OCI-LY1 (cell line): ENCODE measurements at regions not wholly inside any gene's neighbourhood (a gene's known extent, or its start where the extent isn't known, plus 50 kb on each side); places are given as distances from the start of the nearest gene placed in this dataset.
"Not testable (repeated sequence)": the region's sequence is repeated elsewhere in the genome, so short reads cannot be mapped to it uniquely, and the experiment has no call there.

Experiments
- EZH2 ChIP-seq: fragments of 200-600 bp; sonication (generic), shearing (Covaris generic); IDR thresholded peaks from 2 replicates; pipeline ENCODE4 v1.8.0; 2017; ENCODE audit warnings: borderline replicate concordance, mixed run types, mild to moderate bottlenecking, antibody characterized with exemption, low read length, moderate library complexity, mixed read lengths
- TF ChIP-seq, protein P1 (sequence below): fragments of 200-600 bp; sonication (generic), shearing (Covaris generic); IDR thresholded peaks from 2 replicates; pipeline ENCODE4 v1.5.1; 2017; ENCODE audit warnings: mild to moderate bottlenecking, antibody characterized with exemption, low read length, moderate library complexity, mixed read lengths

DNA sequence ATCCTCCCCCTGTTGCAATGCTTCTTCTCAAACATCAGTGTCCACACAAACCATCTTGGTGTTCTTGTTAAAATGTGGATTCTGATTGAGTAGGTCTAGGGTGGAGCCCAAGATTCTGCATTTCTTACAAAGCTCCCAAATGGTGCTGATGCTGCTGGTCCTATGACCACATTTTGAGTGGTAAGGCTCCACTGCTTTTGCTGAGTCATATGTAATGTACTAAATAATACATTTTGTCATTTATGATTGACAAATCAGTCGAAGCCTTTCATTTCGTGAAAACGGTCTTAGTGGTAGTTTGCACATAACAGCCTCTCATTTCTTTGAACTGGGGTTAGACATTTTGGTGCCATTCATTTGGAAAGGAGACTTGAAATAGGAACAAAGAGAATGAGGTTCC, 286.3 kb upstream of the DPP6 start:
- TF ChIP-seq, protein P1, sequence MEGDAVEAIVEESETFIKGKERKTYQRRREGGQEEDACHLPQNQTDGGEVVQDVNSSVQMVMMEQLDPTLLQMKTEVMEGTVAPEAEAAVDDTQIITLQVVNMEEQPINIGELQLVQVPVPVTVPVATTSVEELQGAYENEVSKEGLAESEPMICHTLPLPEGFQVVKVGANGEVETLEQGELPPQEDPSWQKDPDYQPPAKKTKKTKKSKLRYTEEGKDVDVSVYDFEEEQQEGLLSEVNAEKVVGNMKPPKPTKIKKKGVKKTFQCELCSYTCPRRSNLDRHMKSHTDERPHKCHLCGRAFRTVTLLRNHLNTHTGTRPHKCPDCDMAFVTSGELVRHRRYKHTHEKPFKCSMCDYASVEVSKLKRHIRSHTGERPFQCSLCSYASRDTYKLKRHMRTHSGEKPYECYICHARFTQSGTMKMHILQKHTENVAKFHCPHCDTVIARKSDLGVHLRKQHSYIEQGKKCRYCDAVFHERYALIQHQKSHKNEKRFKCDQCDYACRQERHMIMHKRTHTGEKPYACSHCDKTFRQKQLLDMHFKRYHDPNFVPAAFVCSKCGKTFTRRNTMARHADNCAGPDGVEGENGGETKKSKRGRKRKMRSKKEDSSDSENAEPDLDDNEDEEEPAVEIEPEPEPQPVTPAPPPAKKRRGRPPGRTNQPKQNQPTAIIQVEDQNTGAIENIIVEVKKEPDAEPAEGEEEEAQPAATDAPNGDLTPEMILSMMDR: not testable (repeated sequence)
- not testable (repeated sequence) for TF ChIP-seq EZH2
